Right kidney (tissue), 1 donor: ENCODE measurements at regions not wholly inside any gene's neighbourhood (a gene's known extent, or its start where the extent isn't known, plus 50 kb on each side); places are given as distances from the start of the nearest gene placed in this dataset.
"Not testable (repeated sequence)": the region's sequence is repeated elsewhere in the genome, so short reads cannot be mapped to it uniquely, and the experiment has no call there.

ENCODE experiments used
- DNase-seq: peaks from one replicate; pipeline ENCODE4 v3.0.0-alpha.2; 2016

DNA sequence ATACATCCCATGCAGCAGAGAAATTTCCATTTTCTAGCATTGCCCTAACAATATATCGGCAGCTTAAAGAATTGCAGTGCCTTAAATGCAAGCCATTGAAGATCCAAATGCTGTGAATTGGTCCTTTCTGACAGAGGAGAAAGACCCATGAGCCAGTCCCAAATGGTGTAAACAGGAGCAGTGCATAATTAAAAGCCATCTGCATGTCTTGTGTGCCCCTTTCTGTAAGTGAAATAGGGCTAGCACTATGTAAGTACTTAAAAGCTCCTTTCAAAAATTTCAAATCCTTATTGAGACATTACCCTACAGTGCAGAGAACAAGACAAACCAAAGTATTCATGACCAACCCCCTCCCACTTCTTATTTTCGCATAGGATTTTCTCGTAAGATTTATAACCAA lies 108.7 kb upstream of the LCORL start:
- DNase-seq = no peak

- DNase-seq = no peak
These were observed 106.7 kb upstream of the LCORL start for GRCh38 chr4:18128241-18128640.

DNA sequence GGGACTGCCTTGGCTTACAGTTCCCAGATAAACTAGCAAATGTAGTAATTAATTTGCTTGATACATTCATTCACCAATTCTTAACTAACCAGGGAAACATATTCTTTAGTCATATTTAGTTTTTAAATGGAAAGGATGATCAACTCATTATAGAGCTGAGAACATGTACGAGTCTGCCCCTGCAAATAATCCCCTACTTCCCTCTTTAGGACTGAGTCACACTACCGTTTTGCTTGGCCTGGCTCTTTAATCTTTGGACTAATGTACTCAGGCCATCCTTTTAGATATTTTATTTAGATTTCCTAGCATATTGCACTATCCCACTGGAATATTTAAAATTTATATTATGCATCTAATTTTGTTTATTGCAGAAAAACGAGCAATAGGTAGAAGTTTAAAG lies 105.5 kb upstream of the LCORL start:
- no peak for DNase-seq

DNA sequence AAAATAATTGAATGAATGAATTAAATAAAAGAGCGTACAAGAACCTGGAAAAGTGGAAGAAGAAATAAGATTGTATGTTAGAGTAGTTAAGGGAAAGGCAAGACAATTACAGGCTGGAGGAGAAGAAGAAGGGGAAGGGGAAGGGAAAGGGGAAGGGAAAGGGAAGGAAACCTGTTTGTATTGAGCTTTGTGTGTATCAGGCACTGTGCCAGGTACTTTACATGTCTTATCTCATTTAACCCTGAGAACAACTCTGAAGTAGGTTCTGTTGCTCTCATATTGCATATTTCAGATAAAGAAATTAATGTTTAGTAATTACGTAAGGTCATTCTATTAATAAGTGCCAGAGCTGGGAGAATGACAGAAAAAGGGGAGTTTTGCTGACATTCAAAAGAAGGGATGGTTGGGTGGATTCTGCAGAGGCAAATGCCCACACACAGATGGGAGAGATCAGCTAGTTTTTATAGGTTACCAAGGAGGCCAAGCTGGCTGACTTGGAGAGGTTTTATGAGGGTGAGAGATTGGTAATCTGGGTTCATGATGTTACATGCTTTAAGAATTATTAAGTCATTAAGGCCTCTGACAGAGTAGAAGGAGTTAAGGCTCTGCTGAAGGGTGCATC lies 92.3 kb upstream of the LCORL start:
- no peak for DNase-seq

- DNase-seq = no peak
These were observed 89.5 kb upstream of the LCORL start for GRCh38 chr4:18111081-18111480.

DNA sequence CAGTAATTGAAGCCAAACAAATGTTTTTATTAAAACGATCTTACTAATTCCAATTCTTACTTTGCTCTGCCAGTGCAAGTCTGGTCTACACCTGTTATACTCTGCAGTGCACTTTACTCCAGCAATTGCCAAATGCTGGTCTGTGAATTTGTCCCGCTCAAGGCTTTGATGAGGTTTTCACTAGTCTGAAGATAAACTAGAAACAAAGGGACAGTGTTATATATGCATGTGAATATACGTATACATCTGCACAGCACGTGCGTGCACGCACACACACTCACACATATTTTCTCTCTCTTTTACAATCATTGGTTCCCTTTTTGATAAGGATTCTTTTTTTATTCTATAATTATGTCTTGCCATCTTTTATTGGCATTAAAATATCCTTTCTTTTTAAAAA lies 88.5 kb upstream of the LCORL start:
- DNase-seq = no peak

DNA sequence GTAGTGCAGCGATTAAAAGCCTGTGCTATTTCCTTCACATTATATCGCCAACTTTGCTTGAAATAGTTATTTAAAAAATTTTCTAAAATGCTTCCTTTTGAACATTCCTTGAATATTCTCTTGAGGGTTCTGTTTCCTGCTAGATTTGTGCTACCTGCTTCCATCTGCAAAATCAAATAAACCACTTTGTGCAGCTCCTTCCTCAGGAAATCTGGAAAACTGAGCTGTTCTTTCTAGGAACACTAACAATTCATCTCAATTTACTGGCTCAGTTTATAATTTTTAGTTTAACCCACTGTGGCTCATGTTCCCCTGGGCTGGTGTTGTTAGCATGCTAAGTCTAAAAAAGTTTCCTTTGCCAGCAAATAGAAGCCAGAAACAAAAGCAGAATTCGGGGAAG lies 88.1 kb upstream of the LCORL start:
- no peak for DNase-seq

DNA sequence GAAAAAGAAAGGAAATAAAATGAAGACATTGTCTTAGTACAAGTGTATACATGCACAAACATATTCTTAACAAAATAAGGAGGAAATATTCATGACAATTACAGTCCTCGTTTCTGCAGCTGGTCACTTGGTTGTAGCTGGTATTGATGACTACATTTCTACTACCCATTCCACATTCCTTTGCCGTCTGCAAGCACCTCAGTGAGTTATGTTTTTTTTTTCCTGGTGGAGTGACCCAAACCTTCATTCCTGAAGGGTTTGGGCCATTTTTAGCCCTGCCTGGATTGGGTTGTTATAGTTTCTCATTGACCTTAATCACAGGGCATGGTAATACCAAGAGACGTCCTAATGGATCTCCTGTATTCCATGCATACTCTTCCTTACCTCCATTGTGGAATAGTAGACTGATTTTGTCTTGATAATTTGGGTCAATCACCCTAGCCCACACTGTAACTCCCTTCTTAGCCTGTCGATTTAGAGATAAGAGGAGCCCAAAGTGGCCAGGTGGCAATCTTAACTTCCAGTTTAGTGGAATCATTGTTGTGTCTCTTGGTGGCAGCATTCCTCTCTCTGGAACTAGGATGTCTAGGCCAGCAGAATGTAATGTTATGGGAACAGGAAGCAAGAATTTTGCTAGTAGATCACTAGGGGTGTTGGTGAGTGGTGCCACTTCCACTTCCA lies 86.4 kb upstream of the LCORL start:
- DNase-seq = not testable (repeated sequence)

DNA sequence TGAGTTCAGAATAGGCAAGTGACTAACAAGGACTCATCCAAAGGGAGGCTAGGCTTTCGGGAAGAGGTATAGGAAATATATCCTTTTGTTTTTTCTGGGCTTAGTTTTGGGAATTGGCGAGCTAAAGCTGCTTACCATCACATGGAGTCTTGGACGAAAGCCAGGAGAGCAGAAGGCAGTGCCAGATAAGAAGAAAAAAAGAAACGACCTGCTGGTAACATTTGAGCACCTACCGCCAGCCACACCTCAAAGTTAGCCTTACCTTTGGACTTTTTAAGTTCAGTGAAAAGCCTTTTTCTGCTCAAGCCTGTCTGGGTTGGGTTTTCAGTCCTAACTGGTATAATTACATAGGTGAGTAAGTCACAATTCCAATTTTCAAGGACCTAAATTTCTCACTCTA lies 85.1 kb upstream of the LCORL start:
- no peak for DNase-seq

- DNase-seq = no peak
These were observed 83.8 kb upstream of the LCORL start for GRCh38 chr4:18105030-18106011.

DNA sequence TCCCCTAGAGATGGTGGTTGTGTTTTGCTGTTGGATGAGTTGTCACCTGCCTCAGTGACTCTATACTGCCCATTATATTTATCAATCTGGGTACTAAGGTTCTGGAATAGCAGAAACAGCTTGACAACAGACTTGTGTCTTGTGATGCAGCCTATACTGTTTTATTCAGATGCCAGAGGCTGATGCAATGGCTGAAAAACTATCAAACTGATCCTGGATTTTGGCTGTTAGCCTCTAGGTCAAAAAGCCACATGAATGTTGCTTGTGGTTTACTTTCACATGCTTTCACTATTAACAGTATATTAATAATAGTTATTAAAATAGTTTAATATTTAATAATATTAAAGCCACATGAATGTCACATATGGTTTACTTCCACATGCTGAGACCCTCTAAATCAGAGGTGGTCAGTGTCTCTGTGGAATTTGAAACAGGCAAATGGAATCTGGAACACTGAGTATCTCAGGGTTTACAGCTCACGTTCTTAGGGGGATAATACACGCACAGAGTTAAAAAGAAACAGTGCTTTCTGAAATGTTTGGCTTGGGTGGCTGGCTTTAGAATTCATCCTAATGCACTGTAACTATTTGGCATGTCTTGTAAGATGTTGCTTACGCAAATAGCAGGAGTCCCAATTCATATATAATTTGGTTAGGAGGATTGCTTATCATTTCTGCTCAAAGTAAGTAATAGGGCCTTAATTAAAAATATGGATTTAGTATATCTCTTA lies 82.5 kb upstream of the LCORL start:
- DNase-seq = no peak

GRCh38 chr4:18100657-18101056 lies 79.1 kb upstream of the LCORL start:
- DNase-seq = no peak

DNA sequence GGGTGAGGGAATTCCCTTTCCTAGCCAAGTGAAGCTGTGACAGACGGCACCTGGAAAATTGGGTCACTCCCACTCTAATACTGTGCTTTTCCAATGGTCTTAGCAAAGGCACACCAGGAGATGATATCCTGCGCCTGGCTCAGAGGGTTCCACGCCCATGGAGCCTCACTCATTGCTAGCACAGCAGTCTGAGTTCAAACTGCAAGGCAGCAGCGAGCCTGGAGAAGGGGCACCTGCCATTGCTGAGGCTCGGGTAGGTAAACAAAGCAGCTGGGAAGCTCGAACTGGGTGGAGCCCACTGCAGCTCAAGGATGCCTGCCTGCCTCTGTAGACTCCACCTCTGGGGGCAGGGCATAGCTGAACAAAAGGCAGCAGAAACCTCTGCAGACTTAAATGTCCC lies 68.9 kb upstream of the LCORL start:
- DNase-seq = not testable (repeated sequence)

DNA sequence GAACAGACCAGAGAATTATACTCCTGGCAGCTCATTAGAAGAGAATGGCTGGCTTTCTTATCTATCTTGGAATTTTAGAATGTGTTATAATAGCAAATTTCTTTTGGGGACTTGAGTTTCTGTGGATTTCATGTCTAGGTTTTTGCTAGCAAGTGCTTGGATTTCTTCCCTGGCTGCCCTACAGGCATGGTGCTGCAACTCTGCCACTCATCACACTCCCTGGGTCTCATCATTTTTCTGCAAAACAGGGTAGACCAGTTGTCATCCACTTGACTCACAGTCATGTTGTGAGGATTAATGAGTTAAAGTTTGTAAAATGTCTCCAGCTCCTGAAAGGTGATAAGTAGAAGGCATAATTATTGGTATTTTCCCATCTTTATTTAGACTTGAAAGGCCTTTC lies 60.7 kb upstream of the LCORL start:
- DNase-seq = no peak

GRCh38 chr4:18081708-18082107 lies 60.2 kb upstream of the LCORL start:
- no peak for DNase-seq

DNA sequence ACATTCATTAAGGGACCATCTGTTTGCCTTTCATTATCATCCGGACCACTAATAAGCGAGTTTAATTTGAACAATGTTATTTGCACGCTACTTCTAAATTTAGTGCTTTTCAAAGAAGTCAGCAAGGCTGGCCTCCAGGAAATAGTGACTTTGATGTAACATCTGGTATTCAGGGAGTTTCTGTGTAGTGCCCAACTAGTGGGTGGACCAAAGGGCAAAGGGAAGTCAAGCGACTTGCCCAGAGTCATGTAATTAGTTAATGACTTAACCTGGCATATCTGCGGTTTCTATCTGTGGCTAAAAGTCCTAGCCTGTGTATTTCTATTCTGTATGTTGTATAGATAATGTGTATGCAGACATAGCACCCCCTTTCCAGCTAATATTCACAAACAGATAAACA lies 56.3 kb upstream of the LCORL start:
- no peak for DNase-seq

GRCh38 chr4:18075823-18076433 lies 54.4 kb upstream of the LCORL start:
- DNase-seq = no peak

- no peak for DNase-seq
These were observed 50.3 kb upstream of the LCORL start for GRCh38 chr4:18071894-18072293.
